Liver (tissue), 8 donors: ENCODE measurements at regions not wholly inside any gene's neighbourhood (a gene's known extent, or its start where the extent isn't known, plus 50 kb on each side); places are given as distances from the start of the nearest gene placed in this dataset.

Experiments used
- DNase-seq: peaks from one replicate; pipeline ENCODE4 v3.0.0-alpha.2; 2017; ENCODE audit warnings: low spot score
- H3K27ac ChIP-seq, 2 donors: one replicate each; pipeline ENCODE4 v1.7.0; 2013; ENCODE audit warnings: inconsistent platforms in 2 of 2, low read length in 2 of 2, control low read depth in 1 of 2, low read depth in 1 of 2, mild to moderate bottlenecking in 1 of 2
- H3K27me3 ChIP-seq, 4 donors: one replicate each; pipeline versions ENCODE4 v1.6.1 to v1.7.0; 2013; ENCODE audit warnings: low read length in 3 of 4, inconsistent platforms in 1 of 4, mild to moderate bottlenecking in 1 of 4, moderate library complexity in 1 of 4; ENCODE audit not compliant: control insufficient read depth in 4 of 4, insufficient read depth in 4 of 4
- H3K36me3 ChIP-seq, 4 donors: one replicate each; pipeline versions ENCODE4 v1.6.1 to v1.7.0; 2013; ENCODE audit warnings: low read length in 3 of 4, mild to moderate bottlenecking in 3 of 4, low read depth in 1 of 4, moderate library complexity in 1 of 4; ENCODE audit not compliant: control insufficient read depth in 4 of 4, insufficient read depth in 3 of 4
- H3K4me1 ChIP-seq, 4 donors: one replicate each; pipeline versions ENCODE4 v1.6.1 to v1.7.0; 2013; ENCODE audit warnings: low read length in 3 of 4, mild to moderate bottlenecking in 3 of 4, moderate library complexity in 1 of 4; ENCODE audit not compliant: control insufficient read depth in 4 of 4, insufficient read depth in 4 of 4
- H3K4me3 ChIP-seq, 3 donors: one replicate each; pipeline versions ENCODE4 v1.6.1 to v1.7.0; 2013; ENCODE audit warnings: low read length in 3 of 3, control low read depth in 1 of 3, low read depth in 1 of 3, mild to moderate bottlenecking in 1 of 3
- H3K9ac ChIP-seq, 2 donors: one replicate each; pipeline ENCODE4 v1.7.0; 2013; ENCODE audit warnings: low read length in 2 of 2, mild to moderate bottlenecking in 2 of 2, moderate library complexity in 2 of 2, control low read depth in 1 of 2, low read depth in 1 of 2
- H3K9me3 ChIP-seq, 4 donors: one replicate each; pipeline versions ENCODE4 v1.6.1 to v1.7.0; 2013; ENCODE audit warnings: low read length in 3 of 4; ENCODE audit not compliant: control insufficient read depth in 4 of 4
- EGR1 ChIP-seq, 2 donors: IDR thresholded peaks; 2 replicates each; pipeline ENCODE4 v1.6.1; 2016 to 2018; ENCODE audit warnings: antibody characterized with exemption in 2 of 2, low read depth in 2 of 2
- FOXA1 ChIP-seq: IDR thresholded peaks from 2 replicates; pipeline ENCODE4 v1.6.1; 2016; ENCODE audit warnings: antibody characterized with exemption
- FOXA2 ChIP-seq: IDR thresholded peaks from 2 replicates; pipeline ENCODE4 v1.6.1; 2016; ENCODE audit warnings: antibody characterized with exemption
- GABPA ChIP-seq, 2 donors: IDR thresholded peaks in 1 of 2; conservative IDR thresholded peaks in 1 of 2; 2 replicates each; pipeline ENCODE4 v1.6.1; 2016; ENCODE audit warnings: antibody characterized with exemption in 2 of 2, mild to moderate bottlenecking in 1 of 2, moderate library complexity in 1 of 2
- HNF4A ChIP-seq, 2 donors: conservative IDR thresholded peaks; 2 replicates each; pipeline ENCODE4 v1.6.1; 2016; ENCODE audit warnings: antibody characterized with exemption in 2 of 2, mild to moderate bottlenecking in 2 of 2
- HNF4G ChIP-seq: IDR thresholded peaks from 2 replicates; pipeline ENCODE4 v1.6.1; 2016; ENCODE audit warnings: antibody characterized with exemption
- JUND ChIP-seq, 2 donors: IDR thresholded peaks; 2 replicates each; pipeline ENCODE4 v1.6.1; 2016; ENCODE audit warnings: antibody characterized with exemption in 2 of 2
- NR2F2 ChIP-seq: IDR thresholded peaks from 2 replicates; pipeline ENCODE4 v1.6.1; 2016; ENCODE audit warnings: antibody characterized with exemption
- RAD21 ChIP-seq, 2 donors: IDR thresholded peaks; 2 replicates each; pipeline ENCODE4 v1.6.1; 2016; ENCODE audit warnings: antibody characterized with exemption in 2 of 2, mild to moderate bottlenecking in 2 of 2
- RXRA ChIP-seq, 2 donors: IDR thresholded peaks; 2 replicates each; pipeline ENCODE4 v1.6.1; 2017 to 2018; ENCODE audit warnings: antibody characterized with exemption in 2 of 2, mild to moderate bottlenecking in 1 of 2
- SP1 ChIP-seq: IDR thresholded peaks from 2 replicates; pipeline ENCODE4 v1.6.1; 2018; ENCODE audit warnings: antibody characterized with exemption, mild to moderate bottlenecking
- TAF1 ChIP-seq: conservative IDR thresholded peaks from 2 replicates; pipeline ENCODE4 v1.6.1; 2016; ENCODE audit warnings: antibody characterized with exemption, mild to moderate bottlenecking
- YY1 ChIP-seq: IDR thresholded peaks from 2 replicates; pipeline ENCODE4 v1.6.1; 2016; ENCODE audit warnings: antibody characterized with exemption, mild to moderate bottlenecking
- ZBTB33 ChIP-seq: IDR thresholded peaks from 2 replicates; pipeline ENCODE4 v1.6.1; 2016; ENCODE audit warnings: antibody characterized with exemption
- WGBS: extraction: QIAGEN DNeasy Blood & Tissue Kit; methylation state at CpG from one replicate; pipeline ENCODE4 v1.1.7; 2013; 5-methylcytosine and 5-hydroxymethylcytosine counted together
- TF ChIP-seq, protein P1 (sequence below): IDR thresholded peaks from 2 replicates; pipeline ENCODE4 v1.6.1; 2016; ENCODE audit warnings: antibody characterized with exemption
- TF ChIP-seq, protein P2 (sequence below): IDR thresholded peaks from 2 replicates; pipeline ENCODE4 v1.6.1; 2016; ENCODE audit warnings: antibody characterized with exemption
- TF ChIP-seq, protein P3 (sequence below): fragments of 150-350 bp; IDR thresholded peaks from 2 replicates; pipeline ENCODE4 v1.5.1; 2017; ENCODE audit warnings: improper control_type of control experiment, low read depth, low read length; ENCODE audit not compliant: missing input control
- donor health status: healthy.
- donor health status: healthy.
- donor health status: healthy.
- donor health status: healthy.
- donor health status: healthy.

DNA sequence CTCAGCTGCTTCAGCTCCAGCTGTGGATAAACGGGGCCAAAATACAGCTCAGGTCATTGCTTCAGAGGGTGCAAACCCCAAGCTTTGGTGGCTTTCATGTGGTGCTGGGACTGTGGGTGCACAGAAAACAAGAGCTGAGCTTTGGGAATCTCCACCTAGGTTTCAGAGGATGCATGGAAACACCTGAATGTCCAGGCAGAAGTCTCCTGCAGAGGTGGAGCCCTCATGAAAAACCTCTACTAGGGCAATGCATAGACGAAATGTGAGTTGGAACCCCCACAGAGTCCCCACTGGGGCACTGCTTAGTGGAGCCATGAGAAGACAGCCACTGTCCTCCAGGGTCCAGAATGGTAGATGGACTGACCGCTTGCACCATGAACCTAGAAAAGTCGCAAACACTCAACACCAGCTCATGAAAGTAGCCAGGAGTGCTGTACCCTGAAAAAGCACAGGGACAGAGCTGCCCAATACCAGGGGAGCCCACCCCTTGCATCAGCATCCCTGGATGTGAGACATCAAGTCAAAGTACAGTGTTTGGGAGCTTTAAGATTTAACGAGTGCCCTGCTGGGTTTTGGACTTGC, 147.9 kb upstream of the SOX11 start:
- Histone ChIP-seq H3K4me1 (no peaks in the 10 kb centered on the region), H3K27me3 (no peaks in the 10 kb centered on the region), H3K9ac (no peak overlapping the region), H3K27ac (no peak overlapping the region), H3K4me3 (no peak overlapping the region), H3K9me3 (peaks cover 0 to 6% (median under 1%) of the 10 kb centered on the region in 4 donors), H3K36me3 (no peaks in the 10 kb centered on the region)
- DNase-seq = no peak
- TF ChIP-seq ZBTB33 (no peak), JUND (IDR thresholded peaks at IDR 0.05) (no peak), HNF4A (conservative IDR thresholded peaks at IDR 0.05) (no peak), FOXA2 (no peak), TAF1 (no peak), RXRA (IDR thresholded peaks at IDR 0.05) (no peak), RAD21 (IDR thresholded peaks at IDR 0.05) (no peak), EGR1 (IDR thresholded peaks at IDR 0.05; ENCODE audit: low read depth in 2 of 2) (no peak), FOXA1 (no peak), GABPA (IDR thresholded peaks at IDR 0.05 in 1 of 2, conservative IDR thresholded peaks at IDR 0.05 in 1 of 2) (no peak), SP1 (no peak), NR2F2 (no peak), YY1 (no peak)
- TF ChIP-seq, protein P1, sequence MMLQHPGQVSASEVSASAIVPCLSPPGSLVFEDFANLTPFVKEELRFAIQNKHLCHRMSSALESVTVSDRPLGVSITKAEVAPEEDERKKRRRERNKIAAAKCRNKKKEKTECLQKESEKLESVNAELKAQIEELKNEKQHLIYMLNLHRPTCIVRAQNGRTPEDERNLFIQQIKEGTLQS = no peak
- TF ChIP-seq, protein P2, sequence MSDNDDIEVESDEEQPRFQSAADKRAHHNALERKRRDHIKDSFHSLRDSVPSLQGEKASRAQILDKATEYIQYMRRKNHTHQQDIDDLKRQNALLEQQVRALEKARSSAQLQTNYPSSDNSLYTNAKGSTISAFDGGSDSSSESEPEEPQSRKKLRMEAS = no peak
- WGBS = 79% methylated on average over 5 of the region's 5 CpGs

GRCh38 chr2:5546181-5546580, 146.0 kb upstream of the SOX11 start:
- WGBS = 75% methylated on average over 1 of the region's 1 CpG
- no peaks in the 10 kb centered on the region for H3K36me3 ChIP-seq
- TF ChIP-seq RAD21 (IDR thresholded peaks at IDR 0.05) = no peak
- TF ChIP-seq GABPA (IDR thresholded peaks at IDR 0.05 in 1 of 2, conservative IDR thresholded peaks at IDR 0.05 in 1 of 2) = no peak
- TF ChIP-seq EGR1 (IDR thresholded peaks at IDR 0.05; ENCODE audit: low read depth in 2 of 2) = no peak
- no peak for TF ChIP-seq RXRA (IDR thresholded peaks at IDR 0.05)
- TF ChIP-seq, protein P2 = no peak
- no peak for TF ChIP-seq ZBTB33
- no peak for TF ChIP-seq HNF4A (conservative IDR thresholded peaks at IDR 0.05)
- no peak for TF ChIP-seq TAF1
- TF ChIP-seq, protein P1 = no peak
- TF ChIP-seq YY1 = no peak
- no peak for TF ChIP-seq FOXA2
- no peak for TF ChIP-seq HNF4G
- no peak for TF ChIP-seq NR2F2
- TF ChIP-seq, protein P3, sequence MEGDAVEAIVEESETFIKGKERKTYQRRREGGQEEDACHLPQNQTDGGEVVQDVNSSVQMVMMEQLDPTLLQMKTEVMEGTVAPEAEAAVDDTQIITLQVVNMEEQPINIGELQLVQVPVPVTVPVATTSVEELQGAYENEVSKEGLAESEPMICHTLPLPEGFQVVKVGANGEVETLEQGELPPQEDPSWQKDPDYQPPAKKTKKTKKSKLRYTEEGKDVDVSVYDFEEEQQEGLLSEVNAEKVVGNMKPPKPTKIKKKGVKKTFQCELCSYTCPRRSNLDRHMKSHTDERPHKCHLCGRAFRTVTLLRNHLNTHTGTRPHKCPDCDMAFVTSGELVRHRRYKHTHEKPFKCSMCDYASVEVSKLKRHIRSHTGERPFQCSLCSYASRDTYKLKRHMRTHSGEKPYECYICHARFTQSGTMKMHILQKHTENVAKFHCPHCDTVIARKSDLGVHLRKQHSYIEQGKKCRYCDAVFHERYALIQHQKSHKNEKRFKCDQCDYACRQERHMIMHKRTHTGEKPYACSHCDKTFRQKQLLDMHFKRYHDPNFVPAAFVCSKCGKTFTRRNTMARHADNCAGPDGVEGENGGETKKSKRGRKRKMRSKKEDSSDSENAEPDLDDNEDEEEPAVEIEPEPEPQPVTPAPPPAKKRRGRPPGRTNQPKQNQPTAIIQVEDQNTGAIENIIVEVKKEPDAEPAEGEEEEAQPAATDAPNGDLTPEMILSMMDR = no peak
- no peak for TF ChIP-seq SP1
- no peak for TF ChIP-seq FOXA1
- DNase-seq = no peak
- peaks cover 0 to 6% (median under 1%) of the 10 kb centered on the region in 4 donors for H3K9me3 ChIP-seq
- no peak overlapping the region for H3K9ac ChIP-seq
- no peaks in the 10 kb centered on the region for H3K27me3 ChIP-seq
- no peaks in the 10 kb centered on the region for H3K4me1 ChIP-seq
- no peak overlapping the region for H3K27ac ChIP-seq
- H3K4me3 ChIP-seq = no peak overlapping the region
